BE2C (cell line): ENCODE measurements at regions not wholly inside any gene's neighbourhood (a gene's known extent, or its start where the extent isn't known, plus 50 kb on each side); places are given as distances from the start of the nearest gene placed in this dataset.

Experiments used
- DNase-seq: peaks from one replicate; pipeline ENCODE4 v3.0.0-alpha.2; 2020
- H3K27me3 ChIP-seq: fragments of 250-450 bp; sonication (Bioruptor Pico); 2 replicates; pipeline ENCODE4 v1.5.1; 2020; ENCODE audit warnings: mild to moderate bottlenecking
- H3K36me3 ChIP-seq: fragments of 250-450 bp; sonication (Bioruptor Pico); 2 replicates; pipeline ENCODE4 v1.5.1; 2020; ENCODE audit warnings: mild to moderate bottlenecking
- H3K4me1 ChIP-seq: fragments of 250-450 bp; sonication (Bioruptor Pico); 2 replicates; pipeline ENCODE4 v1.5.1; 2020
- H3K4me3 ChIP-seq: 2 replicates; pipeline ENCODE4 v1.5.1; 2011; ENCODE audit warnings: low read depth, low read length
- H3K9me3 ChIP-seq: fragments of 250-450 bp; sonication (Bioruptor Pico); 2 replicates; pipeline ENCODE4 v1.5.1; 2020
- TF ChIP-seq, protein P1 (sequence below): IDR thresholded peaks from 2 replicates; pipeline ENCODE4 v1.5.1; 2012; ENCODE audit warnings: mild to moderate bottlenecking, low read depth, low read length

DNA sequence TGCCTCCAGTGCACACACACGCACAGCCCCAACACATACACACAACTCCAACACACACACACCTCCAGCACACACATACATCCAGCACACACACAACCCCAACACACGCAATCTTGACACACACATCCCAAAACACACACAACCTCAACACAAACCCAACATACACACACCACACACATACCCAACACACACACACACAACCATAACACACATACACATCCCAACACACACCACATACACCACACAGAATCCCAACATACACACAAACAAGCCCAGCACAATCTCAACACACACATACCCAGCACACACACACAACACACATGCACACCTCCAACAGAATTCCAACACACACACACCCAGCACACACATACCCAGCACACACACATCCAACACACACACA, 301.1 kb downstream of the ABCC12 start:
- no peaks in the 10 kb centered on the region for H3K36me3 ChIP-seq
- no peak overlapping the region for H3K4me3 ChIP-seq
- H3K4me1 ChIP-seq: no peaks in the 10 kb centered on the region
- TF ChIP-seq, protein P1, sequence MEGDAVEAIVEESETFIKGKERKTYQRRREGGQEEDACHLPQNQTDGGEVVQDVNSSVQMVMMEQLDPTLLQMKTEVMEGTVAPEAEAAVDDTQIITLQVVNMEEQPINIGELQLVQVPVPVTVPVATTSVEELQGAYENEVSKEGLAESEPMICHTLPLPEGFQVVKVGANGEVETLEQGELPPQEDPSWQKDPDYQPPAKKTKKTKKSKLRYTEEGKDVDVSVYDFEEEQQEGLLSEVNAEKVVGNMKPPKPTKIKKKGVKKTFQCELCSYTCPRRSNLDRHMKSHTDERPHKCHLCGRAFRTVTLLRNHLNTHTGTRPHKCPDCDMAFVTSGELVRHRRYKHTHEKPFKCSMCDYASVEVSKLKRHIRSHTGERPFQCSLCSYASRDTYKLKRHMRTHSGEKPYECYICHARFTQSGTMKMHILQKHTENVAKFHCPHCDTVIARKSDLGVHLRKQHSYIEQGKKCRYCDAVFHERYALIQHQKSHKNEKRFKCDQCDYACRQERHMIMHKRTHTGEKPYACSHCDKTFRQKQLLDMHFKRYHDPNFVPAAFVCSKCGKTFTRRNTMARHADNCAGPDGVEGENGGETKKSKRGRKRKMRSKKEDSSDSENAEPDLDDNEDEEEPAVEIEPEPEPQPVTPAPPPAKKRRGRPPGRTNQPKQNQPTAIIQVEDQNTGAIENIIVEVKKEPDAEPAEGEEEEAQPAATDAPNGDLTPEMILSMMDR: no peak
- no peaks in the 10 kb centered on the region for H3K9me3 ChIP-seq
- H3K27me3 ChIP-seq: no peaks in the 10 kb centered on the region
- no peak for DNase-seq

GRCh38 chr16:47852991-47853390, 302.8 kb downstream of the ABCC12 start:
- no peaks in the 10 kb centered on the region for H3K9me3 ChIP-seq

GRCh38 chr16:47851146-47851545, 304.6 kb downstream of the ABCC12 start:
- H3K9me3 ChIP-seq: no peaks in the 10 kb centered on the region
- no peak overlapping the region for H3K4me3 ChIP-seq
- DNase-seq: no peak
- TF ChIP-seq, protein P1: no peak
- no peaks in the 10 kb centered on the region for H3K36me3 ChIP-seq
- no peaks in the 10 kb centered on the region for H3K27me3 ChIP-seq
- no peaks in the 10 kb centered on the region for H3K4me1 ChIP-seq

More at GRCh38 chr16:47852991-47853390, 302.8 kb downstream of the ABCC12 start:
- TF ChIP-seq, protein P1: no peak
- DNase-seq: no peak
- H3K36me3 ChIP-seq: no peaks in the 10 kb centered on the region
- H3K27me3 ChIP-seq: no peaks in the 10 kb centered on the region
- H3K4me3 ChIP-seq: no peak overlapping the region
- H3K4me1 ChIP-seq: no peaks in the 10 kb centered on the region

GRCh38 chr16:47849736-47850135, 306.1 kb downstream of the ABCC12 start:
- Histone ChIP-seq H3K27me3 (no peaks in the 10 kb centered on the region), H3K36me3 (no peaks in the 10 kb centered on the region), H3K4me3 (no peak overlapping the region), H3K4me1 (no peaks in the 10 kb centered on the region), H3K9me3 (no peaks in the 10 kb centered on the region)
- TF ChIP-seq, protein P1: no peak
- no peak for DNase-seq

GRCh38 chr16:47848421-47849109, 307.2 kb downstream of the ABCC12 start:
- TF ChIP-seq, protein P1: no peak
- no peak for DNase-seq
- Histone ChIP-seq H3K36me3 (no peaks in the 10 kb centered on the region), H3K9me3 (no peaks in the 10 kb centered on the region), H3K27me3 (no peaks in the 10 kb centered on the region), H3K4me1 (no peaks in the 10 kb centered on the region), H3K4me3 (no peak overlapping the region)

DNA sequence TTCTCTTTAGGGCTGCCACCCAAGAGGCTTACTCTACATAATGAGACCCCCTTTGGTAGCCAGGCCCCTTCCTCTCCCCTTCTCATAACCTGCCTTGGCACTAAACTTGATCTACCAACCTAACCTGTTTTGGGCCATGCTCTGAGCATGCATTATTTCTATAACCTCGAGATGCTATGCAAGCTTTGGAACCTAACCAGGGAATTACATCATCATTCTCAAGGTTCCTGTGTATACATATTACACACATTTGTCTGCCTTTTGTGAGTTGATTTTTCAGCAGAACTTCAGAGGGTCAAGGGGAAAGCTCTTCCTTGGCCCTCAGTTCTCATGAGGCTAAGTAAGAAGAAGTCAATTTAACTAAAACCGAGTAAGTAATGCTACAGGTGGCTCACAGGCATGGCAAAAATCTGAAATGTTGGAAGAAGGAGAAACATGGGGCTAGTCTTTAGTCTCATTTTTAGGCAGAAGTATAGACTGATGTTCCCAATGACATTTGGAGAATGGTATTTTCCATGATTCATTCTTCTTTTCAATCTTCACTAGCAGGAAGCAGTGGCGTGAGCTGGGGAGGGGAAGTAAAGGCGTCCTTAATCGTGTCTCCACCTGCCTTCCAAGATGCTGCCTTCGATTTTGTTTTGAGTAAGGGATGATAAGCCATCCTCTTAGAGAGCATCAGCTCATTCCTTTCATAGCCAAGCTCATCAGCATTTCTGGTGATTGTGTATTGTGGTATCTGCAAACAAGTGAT, 308.4 kb downstream of the ABCC12 start:
- H3K27me3 ChIP-seq: no peaks in the 10 kb centered on the region
- TF ChIP-seq, protein P1: no peak
- no peak for DNase-seq

More for the DNA sequence above, 308.4 kb downstream of the ABCC12 start:
- no peaks in the 10 kb centered on the region for H3K36me3 ChIP-seq
- no peaks in the 10 kb centered on the region for H3K4me1 ChIP-seq
- no peaks in the 10 kb centered on the region for H3K9me3 ChIP-seq
- H3K4me3 ChIP-seq: no peak overlapping the region
